H1 (cell line): ENCODE measurements at regions not wholly inside any gene's neighbourhood (a gene's known extent, or its start where the extent isn't known, plus 50 kb on each side); places are given as distances from the start of the nearest gene placed in this dataset.

Source experiments
- CTCF ChIA-PET: fragments of 300-600 bp; sonication (Branson Sonifier 250); formaldehyde crosslinking; loops from one replicate; lab custom pipeline; 2021; ENCODE audit not compliant: partially characterized antibody; lab: Charles Lee
- POLR2A ChIA-PET: fragments of 300-600 bp; sonication (Branson Sonifier 250); formaldehyde crosslinking; loops from one replicate; lab custom pipeline; 2021; ENCODE audit warnings: inconsistent platforms; ENCODE audit not compliant: partially characterized antibody; lab: Charles Lee
- DNase-seq, 2 experiments: peaks; one replicate each; pipeline versions ENCODE4 v3.0.0 to v3.0.0-alpha.2; 2010 to 2022; ENCODE audit warnings: low spot score in 2 of 2, low read depth in 1 of 2, mixed read lengths in 1 of 2
- FAIRE-seq: peaks from 2 replicates; lab custom pipeline; 2011; peaks lifted over from hg19 to GRCh38; lab: Jason Lieb, UNC
- H2AFZ ChIP-seq: 2 replicates; pipeline ENCODE4 v1.8.1; 2012; ENCODE audit warnings: low read length, inconsistent platforms
- H2AK5ac ChIP-seq: 2 replicates; pipeline ENCODE4 v1.6.1; 2013; ENCODE audit warnings: low read depth, low read length
- H2BK120ac ChIP-seq: replicated peaks from 2 replicates; pipeline ENCODE3; 2013; ENCODE audit warnings: low read depth, low read length, inconsistent platforms
- H2BK12ac ChIP-seq: 2 replicates; pipeline ENCODE4 v1.6.1; 2013; ENCODE audit warnings: low read depth, low read length
- H2BK15ac ChIP-seq: 2 replicates; pipeline ENCODE4 v1.6.1; 2013; ENCODE audit warnings: low read length
- H2BK20ac ChIP-seq: 2 replicates; pipeline ENCODE4 v1.6.1; 2013; ENCODE audit warnings: low read length
- H2BK5ac ChIP-seq: 2 replicates; pipeline ENCODE4 v1.6.1; 2013; ENCODE audit warnings: low read depth, low read length
- H3K14ac ChIP-seq: 2 replicates; pipeline ENCODE4 v1.6.1; 2013; ENCODE audit warnings: inconsistent platforms; ENCODE audit not compliant: insufficient read length
- H3K18ac ChIP-seq: 2 replicates; pipeline ENCODE4 v1.6.1; 2013; ENCODE audit warnings: low read length; ENCODE audit errors: extremely low read depth
- H3K23ac ChIP-seq: 2 replicates; pipeline ENCODE4 v1.6.1; 2013; ENCODE audit warnings: inconsistent platforms; ENCODE audit not compliant: insufficient read length
- H3K23me2 ChIP-seq: 2 replicates; pipeline ENCODE4 v1.6.1; 2013; ENCODE audit warnings: low read depth, low read length
- H3K27ac ChIP-seq: 2 replicates; pipeline ENCODE4 v1.6.1; 2011; ENCODE audit warnings: low read depth, low read length, inconsistent platforms
- H3K27me3 ChIP-seq, 4 experiments: replicated peaks in 1 of 4; 1 replicate in 1 of 4; 2 replicates in 3 of 4; pipeline versions ENCODE4 v1.6.1 to v1.8.1; 2011 to 2013; ENCODE audit warnings: low read length in 3 of 4, mild to moderate bottlenecking in 3 of 4, inconsistent platforms in 2 of 4, mixed read lengths in 2 of 4, moderate library complexity in 1 of 4; ENCODE audit not compliant: control insufficient read depth in 3 of 4, insufficient read depth in 3 of 4; ENCODE audit errors: extremely low read depth in 1 of 4
- H3K36me3 ChIP-seq, 4 experiments: 2 replicates each; pipeline versions ENCODE4 v1.6.1 to v1.8.1; 2011 to 2013; ENCODE audit warnings: mild to moderate bottlenecking in 4 of 4, low read length in 3 of 4, moderate library complexity in 2 of 4, control low read depth in 1 of 4, inconsistent platforms in 1 of 4; ENCODE audit not compliant: insufficient read depth in 4 of 4, control insufficient read depth in 2 of 4
- H3K4ac ChIP-seq: replicated peaks from 2 replicates; pipeline ENCODE3; 2013; ENCODE audit warnings: low read length, low read depth, mixed read lengths, inconsistent platforms; ENCODE audit not compliant: insufficient read length
- H3K4me1 ChIP-seq, 4 experiments: replicated peaks in 1 of 4; 1 replicate in 1 of 4; 2 replicates in 3 of 4; pipeline versions ENCODE4 v1.6.1 to v1.8.1; 2011 to 2013; ENCODE audit warnings: low read length in 3 of 4, inconsistent platforms in 2 of 4, mixed read lengths in 1 of 4; ENCODE audit not compliant: insufficient read depth in 4 of 4, control insufficient read depth in 3 of 4
- H3K4me2 ChIP-seq, 2 experiments: 2 replicates each; pipeline versions ENCODE4 v1.6.1 to v1.8.1; 2011 to 2013; ENCODE audit warnings: low read depth in 2 of 2, low read length in 2 of 2, control low read depth in 1 of 2, inconsistent platforms in 1 of 2, mild to moderate bottlenecking in 1 of 2; ENCODE audit not compliant: insufficient read depth in 1 of 2
- H3K4me3 ChIP-seq, 4 experiments: fragments of 200-600, 300-600 bp in 1 of 4; sonication (generic), shearing (Covaris generic), sonication (Bioruptor Twin) in 1 of 4; 2 replicates each; pipeline versions ENCODE4 v1.5.1 to v1.8.1; 2011 to 2016; ENCODE audit warnings: low read length in 4 of 4, low read depth in 3 of 4, control low read depth in 2 of 4, inconsistent platforms in 2 of 4, mild to moderate bottlenecking in 2 of 4, mixed read lengths in 1 of 4, moderate library complexity in 1 of 4; ENCODE audit not compliant: insufficient read depth in 2 of 4; ENCODE audit errors: extremely low read depth in 1 of 4
- H3K56ac ChIP-seq: replicated peaks from 2 replicates; pipeline ENCODE3; 2013; ENCODE audit warnings: low read depth, mild to moderate bottlenecking, mixed read lengths, low read length, inconsistent platforms; ENCODE audit not compliant: insufficient read length
- H3K79me1 ChIP-seq: 2 replicates; pipeline ENCODE4 v1.6.1; 2013; ENCODE audit warnings: low read depth, low read length, control low read depth
- H3K79me2 ChIP-seq, 2 experiments: 2 replicates each; pipeline versions ENCODE4 v1.6.1 to v1.8.1; 2012 to 2013; ENCODE audit warnings: low read length in 2 of 2, mild to moderate bottlenecking in 2 of 2, inconsistent platforms in 1 of 2; ENCODE audit not compliant: insufficient read depth in 2 of 2, control insufficient read depth in 1 of 2
- H3K9ac ChIP-seq, 4 experiments: replicated peaks in 1 of 4; 1 replicate in 1 of 4; 2 replicates in 3 of 4; pipeline versions ENCODE4 v1.6.1 to v1.8.1; 2011 to 2013; ENCODE audit warnings: low read depth in 3 of 4, low read length in 3 of 4, control low read depth in 2 of 4, mild to moderate bottlenecking in 2 of 4, moderate library complexity in 2 of 4, inconsistent platforms in 1 of 4; ENCODE audit errors: extremely low read depth in 1 of 4
- H3K9me3 ChIP-seq, 2 experiments: 2 replicates each; pipeline versions ENCODE4 v1.6.1 to v1.8.1; 2012 to 2013; ENCODE audit warnings: mild to moderate bottlenecking in 2 of 2, moderate library complexity in 2 of 2, control low read depth in 1 of 2, inconsistent platforms in 1 of 2, low read depth in 1 of 2, low read length in 1 of 2, mixed read lengths in 1 of 2; ENCODE audit not compliant: insufficient read depth in 2 of 2
- H4K20me1 ChIP-seq, 2 experiments: replicated peaks in 1 of 2; 2 replicates each; pipeline versions ENCODE3 to v1.8.1; 2011 to 2013; ENCODE audit warnings: inconsistent platforms in 2 of 2, low read length in 2 of 2, mild to moderate bottlenecking in 1 of 2; ENCODE audit not compliant: insufficient read depth in 2 of 2, control insufficient read depth in 1 of 2
- H4K5ac ChIP-seq: 2 replicates; pipeline ENCODE4 v1.6.1; 2013; ENCODE audit warnings: low read length, low read depth, mixed read lengths, inconsistent platforms; ENCODE audit not compliant: insufficient read length
- H4K8ac ChIP-seq: 2 replicates; pipeline ENCODE4 v1.8.0; 2013; ENCODE audit warnings: mild to moderate bottlenecking, moderate library complexity, low read length, inconsistent platforms; ENCODE audit not compliant: insufficient read depth; ENCODE audit errors: extremely low read depth
- H4K91ac ChIP-seq: replicated peaks from 2 replicates; pipeline ENCODE3; 2013; ENCODE audit warnings: low read length, mixed read lengths, inconsistent platforms; ENCODE audit not compliant: insufficient read length
- BRCA1 ChIP-seq: IDR thresholded peaks from 2 replicates; pipeline ENCODE4 v1.6.1; 2012; ENCODE audit warnings: low read depth, low read length, improper control_type of control experiment
- CEBPB ChIP-seq: IDR thresholded peaks from 2 replicates; pipeline ENCODE4 v1.6.1; 2012; ENCODE audit warnings: low read depth, low read length
- CHD2 ChIP-seq: IDR thresholded peaks from 2 replicates; pipeline ENCODE4 v1.6.1; 2012; ENCODE audit warnings: low read length, improper control_type of control experiment
- EP300 ChIP-seq, 2 experiments: IDR thresholded peaks; 1 replicate in 1 of 2; 2 replicates in 1 of 2; pipeline ENCODE4 v1.6.1; 2011 to 2012; ENCODE audit warnings: low read depth in 2 of 2, low read length in 2 of 2, mild to moderate bottlenecking in 2 of 2, borderline replicate concordance in 1 of 2, inconsistent platforms in 1 of 2, moderate library complexity in 1 of 2
- KDM1A ChIP-seq: fragments of 200-600, 300-600 bp; sonication (generic); IDR thresholded peaks from 2 replicates; pipeline ENCODE4 v1.7.1; 2016; ENCODE audit warnings: mild to moderate bottlenecking, low read length, borderline replicate concordance
- MAFK ChIP-seq: IDR thresholded peaks from 2 replicates; pipeline ENCODE4 v1.6.1; 2012; ENCODE audit warnings: low read depth, mild to moderate bottlenecking, improper control_type of control experiment, low read length
- SAP30 ChIP-seq: fragments of 300-600 bp; sonication (generic); IDR thresholded peaks from 2 replicates; pipeline ENCODE4 v1.7.1; 2012; ENCODE audit warnings: low read length, moderate library complexity, mild to moderate bottlenecking, inconsistent platforms; ENCODE audit not compliant: insufficient read depth, insufficient replicate concordance
- SUZ12 ChIP-seq: fragments of 200-600 bp; sonication (generic); IDR thresholded peaks from 2 replicates; pipeline ENCODE4 v1.6.1; 2012; ENCODE audit warnings: mild to moderate bottlenecking, inconsistent platforms, low read length, moderate library complexity, mixed read lengths
- TAF1 ChIP-seq: IDR thresholded peaks from 2 replicates; pipeline ENCODE4 v1.6.1; 2011; ENCODE audit warnings: mild to moderate bottlenecking, low read depth, low read length
- ZNF274 ChIP-seq: IDR thresholded peaks from 2 replicates; pipeline ENCODE4 v1.7.0; 2012; ENCODE audit warnings: low read length, borderline replicate concordance; ENCODE audit errors: extremely low read depth
- WGBS, 2 experiments: shearing (Covaris generic) in 1 of 2; methylation state at CpG; one replicate each; pipeline versions ENCODE4 v1.1.6 to v1.1.7; 2013 to 2015; ENCODE audit warnings: low lambda C conversion rate in 2 of 2, mixed read lengths in 2 of 2, inconsistent platforms in 1 of 2, low coverage in 1 of 2, missing lambda C conversion rate in 1 of 2; ENCODE audit not compliant: insufficient replicate concordance in 2 of 2, insufficient coverage in 1 of 2, insufficient read length in 1 of 2; ENCODE audit errors: extremely low coverage in 1 of 2, missing lambda C conversion rate in 1 of 2; 5-methylcytosine and 5-hydroxymethylcytosine counted together
- TF ChIP-seq, protein P1 (sequence below): IDR thresholded peaks from 2 replicates; pipeline ENCODE4 v1.6.1; 2012; ENCODE audit warnings: inconsistent platforms

- Histone ChIP-seq H3K4ac (no peak overlapping the region), H3K9me3 (peaks cover 0 to 6% of the 10 kb centered on the region in 2 experiments; a peak in 1 of 4 replicates)
- TF ChIP-seq SAP30: no peak
- no peak for TF ChIP-seq BRCA1
- TF ChIP-seq CEBPB: no peak
- TF ChIP-seq EP300 (IDR thresholded peaks at IDR 0.05; ENCODE audit: borderline replicate concordance in 1 of 2, low read depth in 2 of 2, low read length in 2 of 2): no peak
- TF ChIP-seq TAF1: no peak
- TF ChIP-seq SUZ12: no peak
- no peak for TF ChIP-seq MAFK
- no peak for TF ChIP-seq CHD2
- TF ChIP-seq, protein P1, sequence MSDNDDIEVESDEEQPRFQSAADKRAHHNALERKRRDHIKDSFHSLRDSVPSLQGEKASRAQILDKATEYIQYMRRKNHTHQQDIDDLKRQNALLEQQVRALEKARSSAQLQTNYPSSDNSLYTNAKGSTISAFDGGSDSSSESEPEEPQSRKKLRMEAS: no peak
- TF ChIP-seq ZNF274: no peak
- TF ChIP-seq KDM1A: no peak
- TF ChIP-seq, all 59 proteins: peak for 0
- Histone ChIP-seq H4K5ac (no peak overlapping the region), H3K79me2 (no peaks in the 10 kb centered on the region), H3K23me2 (no peaks in the 10 kb centered on the region), H2BK12ac (no peak overlapping the region), H4K91ac (no peak overlapping the region), H3K27me3 (no peaks in the 10 kb centered on the region), H4K20me1 (no peaks in the 10 kb centered on the region), H3K79me1 (no peaks in the 10 kb centered on the region), H2AK5ac (no peak overlapping the region), H3K4me2 (no peak overlapping the region), H2AFZ (no peak overlapping the region), H3K14ac (no peak overlapping the region), H2BK120ac (no peak overlapping the region), H3K18ac (no peak overlapping the region), H3K23ac (no peak overlapping the region), H2BK20ac (no peak overlapping the region), H3K4me1 (no peaks in the 10 kb centered on the region), H2BK15ac (no peak overlapping the region), H3K36me3 (no peaks in the 10 kb centered on the region), H3K9ac (no peak overlapping the region), H3K56ac (no peak overlapping the region), H3K4me3 (no peak overlapping the region), H3K27ac (no peak overlapping the region), H2BK5ac (no peak overlapping the region), H4K8ac (no peak overlapping the region)
- ChIA-PET POLR2A (no interaction called here), CTCF (no interaction called here)
- DNase-seq (no peak), FAIRE-seq (no peak)
- WGBS, 2 experiments: 83% methylated on average over 5 of the region's 5 CpGs; no CpG with 5 or more reads in 1 of the 2 experiments
Measured at GRCh38 chr6:155847711-155848110, 392.1 kb upstream of the NOX3 start.
